Stimulated activated CD8-positive, alpha-beta memory T cell treated with anti-CD3 and anti-CD28 coated beads, Interleukin-2, amount 100 ng/mL, for 48 hours (primary cell): ENCODE measurements at regions not wholly inside any gene's neighbourhood (a gene's known extent, or its start where the extent isn't known, plus 50 kb on each side); places are given as distances from the start of the nearest gene placed in this dataset.
"Not testable (repeated sequence)": the region's sequence is repeated elsewhere in the genome, so short reads cannot be mapped to it uniquely, and the experiment has no call there.

ENCODE experiments used
- DNase-seq, 2 donors: peaks; one replicate each; pipeline ENCODE4 v3.0.0-alpha.2; 2020; ENCODE audit warnings: low read depth in 2 of 2

DNA sequence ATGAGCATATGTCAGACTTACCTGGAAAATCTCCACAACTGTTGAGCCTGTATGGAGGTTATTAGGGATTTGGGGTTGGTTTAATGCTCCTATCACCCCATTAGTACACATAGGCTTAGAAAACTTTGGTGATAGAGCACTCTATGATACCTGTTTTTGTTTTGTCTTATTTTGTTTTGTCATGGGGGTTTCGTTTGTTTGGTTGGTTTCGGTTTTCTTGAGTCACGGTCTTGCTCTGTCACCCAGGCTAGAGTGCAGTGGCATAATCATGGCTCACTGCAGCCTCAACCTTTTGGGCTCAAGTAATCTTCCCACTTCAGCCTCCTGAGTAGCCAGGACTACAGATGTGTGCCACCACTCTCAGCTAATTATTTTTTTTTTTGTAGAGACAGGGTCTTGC lies 70.0 kb downstream of the MZT1 start:
- no peak for DNase-seq

DNA sequence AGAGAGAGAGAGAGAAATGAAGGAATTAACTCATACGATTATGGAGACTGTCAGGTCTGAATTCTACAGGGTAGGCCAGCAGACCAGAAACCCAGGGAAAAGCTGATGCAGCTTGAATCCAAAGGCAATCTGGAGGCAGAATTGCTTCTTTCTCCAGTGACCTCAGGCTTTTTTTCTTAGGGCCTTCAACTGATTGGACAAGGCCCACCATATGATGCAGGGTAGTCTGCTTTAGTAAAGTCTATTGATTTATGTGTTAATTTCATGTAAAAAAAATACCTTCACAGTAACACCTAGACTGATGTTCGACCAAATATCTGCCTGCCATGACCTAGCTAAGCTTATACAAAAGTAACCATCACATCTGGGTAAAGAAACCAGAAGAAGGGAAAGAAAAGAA lies 71.1 kb downstream of the MZT1 start:
- no peak for DNase-seq

DNA sequence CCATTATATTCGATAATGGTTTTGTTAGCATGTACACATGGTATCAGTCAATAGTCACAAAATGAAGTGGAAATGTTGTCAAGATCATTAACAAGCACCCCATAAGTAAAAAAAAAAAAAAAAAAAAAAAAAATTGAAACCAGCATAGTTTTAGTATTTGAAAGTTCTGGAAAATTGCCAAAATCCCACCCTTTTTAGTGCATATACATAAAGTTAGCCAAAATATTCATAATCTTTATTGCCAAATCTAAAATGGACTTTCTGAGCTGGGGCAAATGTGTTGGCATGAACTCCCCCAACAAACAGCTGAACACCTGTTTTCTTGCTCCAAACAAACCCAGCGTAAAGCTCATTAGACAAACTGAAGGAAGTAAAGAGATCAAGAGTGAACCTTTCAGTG lies 73.9 kb downstream of the MZT1 start:
- no peak for DNase-seq

DNA sequence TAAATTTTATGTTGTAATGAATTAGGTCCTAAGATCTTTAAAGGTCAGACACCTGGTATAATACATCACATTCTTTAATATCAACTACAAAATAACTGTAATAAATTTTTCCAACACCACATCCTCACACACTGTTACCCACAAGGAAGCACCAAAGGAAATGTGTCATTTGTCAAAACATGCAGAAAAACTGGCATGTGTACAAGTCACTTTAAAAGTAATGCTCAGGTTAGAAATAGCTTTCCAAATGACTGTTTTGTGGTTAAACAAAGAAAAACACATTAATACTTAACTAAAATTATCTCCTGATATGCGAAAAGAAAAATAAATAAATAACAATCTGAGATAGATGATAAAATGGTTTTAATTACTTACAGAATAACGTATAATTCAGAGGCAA lies 74.7 kb downstream of the MZT1 start:
- no peak for DNase-seq

DNA sequence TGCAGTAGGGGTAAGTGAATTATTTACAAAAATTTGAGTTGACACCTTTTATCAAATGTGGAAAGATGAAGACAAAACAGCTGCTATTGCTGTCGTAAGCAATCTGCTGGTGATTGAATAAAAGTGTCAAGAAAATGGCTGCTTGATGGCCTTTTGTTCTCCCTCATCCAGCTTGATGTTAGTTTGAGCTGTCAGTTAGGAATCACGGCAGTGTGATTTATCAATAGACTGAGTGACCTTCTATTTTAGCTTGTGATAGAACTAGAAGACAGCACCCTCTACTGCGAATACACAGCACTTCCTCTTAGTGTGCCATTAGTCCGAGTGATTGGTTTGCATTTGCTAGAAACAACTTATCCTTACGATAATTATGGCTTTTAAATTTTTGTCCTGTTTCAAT lies 76.3 kb downstream of the MZT1 start:
- no peak for DNase-seq

DNA sequence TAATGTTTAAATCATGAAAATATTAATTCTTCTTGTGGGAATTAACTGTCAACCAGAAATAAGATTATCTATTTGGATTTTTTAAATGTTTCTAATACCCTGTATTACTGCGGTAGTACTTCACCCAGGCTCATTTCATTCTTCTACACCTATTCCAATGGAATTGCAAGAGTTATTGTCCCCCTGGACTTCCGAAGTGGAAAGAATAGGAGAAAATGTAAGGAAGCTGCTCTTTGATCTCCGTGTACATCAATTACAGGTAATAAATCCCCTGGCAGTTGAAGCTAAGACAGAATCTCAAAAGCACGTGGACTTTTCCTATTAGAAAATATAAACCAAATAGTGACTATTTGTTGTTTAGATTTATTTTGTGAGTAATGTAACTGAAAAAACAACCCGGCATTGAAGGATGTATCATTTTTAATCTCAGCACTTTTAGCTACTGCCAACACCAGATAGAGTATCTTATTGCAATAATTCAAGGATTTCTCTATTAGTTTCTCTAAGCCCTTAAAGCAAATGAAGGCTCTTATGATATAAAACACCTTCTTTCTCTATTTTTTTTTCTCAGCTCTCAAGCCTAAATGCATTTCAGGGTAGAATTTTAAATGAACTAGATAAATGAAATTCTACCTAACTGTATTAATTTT lies 77.3 kb downstream of the MZT1 start:
- no peak for DNase-seq

DNA sequence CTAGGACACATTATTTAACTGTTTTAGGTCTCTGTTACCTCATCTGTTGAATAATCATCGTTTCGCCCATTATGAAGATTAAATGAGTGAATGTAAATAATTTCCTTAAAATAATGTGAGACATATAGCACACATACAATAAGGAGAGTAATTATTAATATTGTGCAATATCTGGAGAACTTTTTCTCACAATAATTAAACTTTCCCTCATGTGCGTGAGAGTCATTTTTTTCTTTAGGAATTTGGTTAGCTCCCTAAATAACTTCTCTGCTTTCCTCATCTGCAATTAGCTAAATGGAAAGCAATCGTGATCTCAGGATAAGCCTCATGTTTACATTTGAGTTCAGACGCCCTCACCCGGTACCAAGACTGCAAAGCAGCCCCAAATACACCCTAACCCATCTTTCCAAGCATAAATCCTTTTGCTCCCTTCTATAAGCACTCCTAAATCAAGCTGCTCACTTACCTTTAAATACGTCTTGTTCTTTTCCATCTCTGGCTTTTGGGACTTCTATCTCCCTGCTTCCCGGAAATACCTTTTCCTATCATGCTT lies 78.8 kb downstream of the MZT1 start:
- DNase-seq = no peak

DNA sequence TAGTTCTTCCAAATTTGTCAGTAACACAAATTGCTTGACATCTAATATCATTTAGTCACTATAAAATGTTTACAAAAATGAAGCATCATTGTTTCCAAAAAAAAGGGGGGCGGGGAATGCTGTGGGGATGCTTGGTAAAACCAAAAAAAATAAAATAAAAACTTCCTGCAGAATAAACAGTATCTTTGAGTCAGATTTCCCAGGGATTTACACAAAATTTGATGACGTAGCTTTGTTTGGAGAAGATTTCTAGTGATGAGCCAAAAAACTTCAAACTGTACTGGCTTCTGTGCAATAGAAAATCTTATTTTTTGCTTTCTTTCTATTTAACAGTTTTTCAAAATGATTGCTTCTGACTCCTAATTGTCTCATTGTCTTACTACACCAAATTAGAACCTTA lies 80.0 kb downstream of the MZT1 start:
- DNase-seq = no peak

DNA sequence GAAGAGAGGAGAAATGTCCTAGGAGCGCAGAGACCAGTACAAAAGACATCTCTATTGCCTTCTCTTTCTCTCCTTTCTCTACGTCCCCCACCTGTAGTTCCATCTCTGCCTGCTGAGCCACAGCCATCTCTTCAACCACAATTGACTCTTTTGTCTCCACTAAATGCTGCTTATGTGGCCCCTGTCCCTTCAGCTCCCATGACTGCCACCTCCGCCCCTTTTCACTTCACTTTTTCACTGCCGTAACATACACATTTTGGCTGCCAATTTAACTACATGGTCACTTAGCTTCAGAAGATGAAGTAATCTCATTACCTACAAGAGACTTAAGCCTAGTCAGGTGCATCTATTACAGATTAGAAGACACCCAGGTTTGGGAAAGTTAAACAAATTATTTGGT lies 81.9 kb downstream of the MZT1 start:
- no peak for DNase-seq

DNA sequence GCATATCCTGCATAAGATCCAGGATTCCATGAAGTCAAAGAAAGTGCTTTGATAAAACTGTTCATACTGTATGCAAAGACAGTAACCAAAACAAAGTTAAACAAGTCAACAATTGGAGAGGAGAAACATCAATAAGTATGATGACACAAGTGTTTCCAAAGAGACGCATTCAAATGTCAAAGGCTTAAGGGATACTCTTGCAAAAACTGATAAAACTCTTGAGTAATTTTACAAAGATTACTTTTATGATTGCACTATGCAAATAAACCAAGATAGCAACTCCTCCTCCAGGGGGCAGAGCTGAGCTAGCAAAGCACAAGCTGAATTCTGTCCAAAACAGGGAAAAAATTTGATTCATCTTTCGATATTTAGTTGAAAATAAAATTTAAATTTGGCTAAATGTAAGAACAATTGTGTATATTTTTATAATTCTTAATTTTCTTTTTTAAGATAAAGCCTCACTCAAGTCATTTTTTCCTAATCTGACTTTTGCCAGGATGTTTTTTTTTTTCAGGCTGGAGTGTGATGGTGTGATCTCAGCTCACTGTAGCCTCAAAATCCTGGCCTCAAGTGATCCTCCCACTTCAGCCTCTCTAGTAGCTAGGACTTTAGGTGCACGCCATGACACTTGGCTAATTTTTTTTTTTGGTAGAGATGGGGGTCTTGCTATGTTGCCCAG lies 84.0 kb downstream of the MZT1 start:
- peak; percentile 36 to 40 for DNase-seq

DNA sequence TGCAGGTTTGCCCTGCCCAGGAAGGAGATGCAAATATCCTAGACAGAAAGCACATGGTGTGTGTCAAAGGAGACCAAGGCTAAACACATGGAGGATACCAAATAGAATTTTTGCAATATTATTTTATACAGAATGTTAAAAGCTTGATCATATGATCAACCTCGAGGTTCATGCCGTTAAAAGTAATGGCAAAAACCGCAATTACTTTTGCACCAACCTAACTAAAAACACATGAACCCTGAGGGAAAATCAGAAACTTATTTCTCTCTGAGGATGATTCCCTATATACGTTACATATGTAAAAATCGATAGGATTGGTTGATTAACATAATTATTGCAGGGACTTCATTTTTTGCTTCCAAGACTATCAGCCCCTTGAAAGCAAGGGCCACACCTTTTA lies 88.1 kb downstream of the MZT1 start:
- DNase-seq = no peak

DNA sequence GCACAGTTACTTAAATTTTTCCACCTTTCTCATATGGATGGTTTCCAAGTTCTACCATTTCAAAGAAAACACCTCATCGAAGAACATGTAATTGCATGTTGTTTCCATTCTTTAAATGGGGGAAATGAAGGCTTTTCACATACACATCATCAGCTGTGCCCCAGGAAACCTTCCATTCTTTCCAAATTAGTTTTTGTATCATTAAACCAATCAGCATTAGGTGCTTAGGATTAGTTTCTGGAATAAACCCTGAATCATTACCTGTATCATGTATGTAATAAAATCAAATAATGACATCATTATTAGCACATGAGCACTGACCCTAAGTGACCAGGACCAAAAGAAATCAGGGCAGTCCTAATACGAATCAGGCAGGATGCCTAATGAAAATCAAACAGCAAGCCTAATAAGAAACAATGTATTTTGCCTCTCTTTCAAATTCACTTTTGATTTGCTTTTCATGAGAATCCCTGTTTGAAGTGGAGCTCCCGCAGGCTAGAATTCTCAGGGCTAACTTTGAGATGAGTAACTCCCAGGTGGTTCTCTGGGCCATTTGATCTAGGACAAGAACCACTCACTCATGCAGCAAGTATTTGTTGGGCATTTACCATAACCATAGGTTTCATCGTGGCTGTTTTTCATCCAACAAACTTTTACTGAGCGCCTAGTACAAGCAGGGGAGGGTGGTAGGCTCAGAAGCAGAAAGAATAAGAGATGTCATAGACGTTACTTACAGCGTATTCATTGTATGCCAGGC lies 89.2 kb downstream of the MZT1 start:
- no peak for DNase-seq

DNA sequence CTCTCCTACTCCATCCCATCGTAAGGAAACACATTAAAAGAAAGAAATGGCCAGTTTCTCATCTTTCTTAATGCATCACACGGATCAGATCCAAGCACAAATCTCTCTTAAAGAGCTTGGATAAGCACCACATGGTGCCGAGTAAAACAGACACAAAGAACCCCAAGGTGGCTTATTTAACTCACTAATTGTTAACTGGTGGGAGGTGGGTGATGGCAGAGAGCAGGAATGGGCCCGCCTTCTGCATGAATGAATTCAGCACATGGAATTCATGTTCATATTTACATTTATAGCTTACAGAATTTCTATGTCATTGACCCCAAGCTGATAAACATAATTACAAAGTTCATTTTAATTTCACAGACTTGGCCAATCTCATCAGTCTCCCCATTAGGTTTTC lies 89.9 kb downstream of the MZT1 start:
- DNase-seq = no peak

DNA sequence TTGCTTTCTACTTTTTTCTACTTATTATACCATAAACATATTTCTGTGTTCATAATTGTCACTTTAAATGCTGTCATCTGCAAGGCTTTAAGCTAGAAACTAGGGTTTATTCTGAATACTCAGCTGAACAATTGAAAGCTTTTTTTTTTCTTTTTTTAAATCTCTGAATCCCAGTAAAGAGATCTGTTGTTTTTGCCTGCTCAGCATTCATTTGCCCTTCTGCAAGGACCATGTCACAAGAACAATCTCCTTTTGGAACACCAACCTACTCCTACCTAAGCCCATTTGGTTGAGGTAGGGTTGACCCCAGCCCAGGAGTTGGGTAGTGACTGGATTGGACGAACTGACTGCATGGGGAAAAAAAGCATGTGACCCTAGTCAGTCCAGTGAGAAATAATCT lies 92.6 kb downstream of the MZT1 start:
- DNase-seq = no peak

DNA sequence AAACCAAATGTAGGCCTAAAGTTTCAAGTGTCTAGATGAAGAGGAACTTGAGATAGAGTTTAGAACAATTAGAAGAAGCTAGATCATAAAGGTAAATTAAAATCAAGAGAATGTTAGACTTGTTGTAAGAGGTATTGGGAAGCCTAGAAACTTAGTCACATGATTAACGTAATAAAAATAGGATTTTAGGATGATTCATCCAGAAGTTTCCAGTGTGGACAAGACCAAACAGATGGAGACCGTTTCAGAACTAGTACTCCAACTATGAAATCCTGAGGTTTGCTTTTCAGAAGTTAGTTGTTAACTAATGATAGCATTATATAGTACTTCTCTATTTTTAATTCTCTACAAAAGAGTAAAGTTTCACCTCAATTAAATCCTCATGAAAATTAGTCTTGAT lies 104.9 kb downstream of the MZT1 start:
- no peak for DNase-seq

DNA sequence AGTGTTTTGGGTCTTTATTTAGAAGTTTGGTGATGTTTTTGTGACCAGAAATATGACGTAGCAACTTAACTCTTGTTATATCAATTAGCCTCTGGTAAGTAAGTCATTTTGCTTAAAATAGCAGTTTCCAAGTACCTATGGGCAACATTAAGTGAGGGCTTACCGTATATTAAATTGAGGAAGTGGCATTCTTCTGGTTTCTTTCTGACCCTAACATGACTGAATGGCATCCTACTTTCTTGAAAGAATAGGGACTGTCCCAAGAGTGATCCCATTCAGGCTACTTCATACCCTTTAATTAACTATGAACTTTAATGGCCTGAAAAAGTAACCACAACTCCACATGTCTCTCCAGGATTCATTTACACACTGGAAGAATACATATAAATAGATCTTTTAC lies 106.6 kb downstream of the MZT1 start:
- no peak for DNase-seq

DNA sequence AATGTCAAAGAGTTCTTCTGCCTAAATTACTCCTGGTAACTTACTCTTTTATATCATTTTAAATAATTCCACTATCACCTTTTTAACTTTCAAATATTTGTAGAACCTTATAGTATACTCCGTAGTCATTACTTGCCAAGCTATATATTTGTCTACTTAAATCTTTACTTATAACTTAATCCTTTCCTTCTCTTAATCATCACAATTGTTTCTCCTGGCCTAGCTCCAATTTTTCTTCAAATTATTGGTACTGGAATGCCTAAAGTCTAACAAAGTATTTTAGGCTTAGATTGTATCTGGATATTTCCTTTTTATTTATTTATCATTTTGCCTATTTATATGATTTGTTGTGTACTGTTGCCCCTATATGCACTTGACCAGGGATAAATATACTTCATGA lies 109.5 kb downstream of the MZT1 start:
- no peak for DNase-seq

DNA sequence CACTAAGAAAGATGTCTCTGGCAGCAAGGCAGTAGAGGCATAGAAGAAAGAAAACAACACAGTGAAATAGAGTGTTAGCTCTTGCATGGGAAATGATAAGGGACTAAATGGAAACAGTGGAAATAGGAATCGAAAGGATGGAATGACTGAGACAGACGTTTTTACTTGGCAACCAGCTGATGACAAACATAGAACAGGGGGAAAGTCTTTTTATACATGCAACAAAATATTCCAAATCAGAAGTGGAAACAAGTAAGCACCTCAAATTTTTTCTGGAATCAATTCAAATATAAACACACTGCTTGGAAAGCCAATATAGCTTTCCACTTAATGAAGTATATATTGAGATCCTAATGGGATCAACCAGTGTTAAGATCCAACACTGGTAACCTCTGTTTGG lies 110.2 kb downstream of the MZT1 start:
- no peak for DNase-seq

DNA sequence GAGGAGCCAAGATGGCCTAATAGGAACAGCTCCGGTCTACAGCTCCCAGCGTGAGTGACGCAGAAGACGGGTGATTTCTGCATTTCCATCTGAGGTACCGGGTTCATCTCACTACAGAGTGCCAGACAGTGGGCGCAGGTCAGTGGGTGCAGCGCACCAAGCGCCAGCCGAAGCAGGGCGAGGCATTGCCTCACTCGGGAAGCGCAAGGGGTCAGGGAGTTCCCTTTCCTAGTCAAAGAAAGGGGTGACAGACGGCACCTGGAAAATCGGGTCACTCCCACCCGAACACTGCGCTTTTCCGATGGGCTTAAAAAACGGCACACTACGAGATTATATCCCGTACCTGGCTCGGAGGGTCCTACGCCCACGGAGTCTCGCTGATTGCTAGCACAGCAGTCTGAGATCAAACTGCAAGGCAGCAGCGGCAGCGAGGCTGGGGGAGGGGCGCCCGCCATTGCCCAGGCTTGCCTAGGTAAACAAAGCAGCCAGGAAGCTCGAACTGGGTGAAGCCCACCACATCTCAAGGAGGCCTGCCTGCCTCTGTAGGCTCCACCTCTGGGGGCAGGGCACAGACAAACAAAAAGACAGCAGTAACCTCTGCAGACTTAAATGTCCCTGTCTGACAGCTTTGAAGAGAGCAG lies 117.1 kb downstream of the MZT1 start:
- not testable (repeated sequence) for DNase-seq

DNA sequence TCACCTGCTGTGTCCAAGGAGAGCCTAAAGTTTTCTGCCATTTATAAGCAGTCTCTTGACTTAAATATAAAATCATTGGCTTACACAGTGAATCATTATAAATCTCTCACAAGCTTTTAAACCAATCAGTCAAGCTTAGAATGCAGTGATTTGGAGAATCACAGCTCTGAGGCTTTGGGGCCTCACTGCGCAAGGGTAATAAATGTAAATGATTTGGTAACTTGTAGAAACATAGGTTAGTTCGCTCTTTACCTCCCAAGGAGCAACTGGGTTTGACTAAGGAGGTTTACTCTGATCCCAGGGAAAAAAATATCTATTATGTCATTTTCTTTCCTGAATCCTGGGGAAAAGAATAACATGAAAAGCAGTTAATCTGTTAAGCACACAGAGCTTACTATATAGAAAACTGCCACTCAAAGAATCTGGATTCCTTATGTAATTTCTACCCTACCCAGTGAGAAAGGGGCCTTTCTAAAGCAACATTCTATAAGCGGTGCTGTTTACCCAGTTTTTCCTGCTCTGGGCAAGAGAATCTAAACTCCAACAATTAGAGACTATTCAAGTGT lies 128.2 kb downstream of the MZT1 start:
- no peak for DNase-seq

DNA sequence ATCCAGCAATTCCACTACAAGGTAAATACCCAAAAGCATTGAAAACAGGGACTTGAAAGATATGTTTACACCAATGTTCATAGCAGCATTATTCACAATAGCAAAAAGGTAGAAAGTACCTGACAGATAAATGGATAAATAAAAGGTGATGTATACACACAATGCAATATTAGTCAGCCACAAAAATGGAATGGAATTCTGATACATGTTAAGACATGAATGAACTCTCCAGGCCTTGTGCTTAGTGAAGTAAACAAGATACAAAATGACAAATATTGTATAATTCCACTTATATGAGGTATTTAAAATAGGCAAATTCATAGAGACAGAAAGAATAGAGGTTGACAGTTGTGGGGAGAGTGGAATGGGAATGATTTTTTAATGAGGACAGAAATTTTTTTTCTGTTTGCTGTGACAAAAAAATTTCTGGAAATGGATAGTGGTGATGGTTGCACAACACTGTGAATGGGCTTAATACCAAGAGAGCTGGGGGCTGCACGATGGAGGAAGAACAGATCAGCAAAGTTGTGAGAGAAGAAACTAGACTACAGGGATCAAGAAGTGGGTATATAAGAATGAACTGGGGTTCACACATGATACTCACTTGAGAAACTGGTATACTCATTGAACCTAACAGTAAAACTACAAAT lies 137.2 kb downstream of the MZT1 start:
- no peak for DNase-seq

DNA sequence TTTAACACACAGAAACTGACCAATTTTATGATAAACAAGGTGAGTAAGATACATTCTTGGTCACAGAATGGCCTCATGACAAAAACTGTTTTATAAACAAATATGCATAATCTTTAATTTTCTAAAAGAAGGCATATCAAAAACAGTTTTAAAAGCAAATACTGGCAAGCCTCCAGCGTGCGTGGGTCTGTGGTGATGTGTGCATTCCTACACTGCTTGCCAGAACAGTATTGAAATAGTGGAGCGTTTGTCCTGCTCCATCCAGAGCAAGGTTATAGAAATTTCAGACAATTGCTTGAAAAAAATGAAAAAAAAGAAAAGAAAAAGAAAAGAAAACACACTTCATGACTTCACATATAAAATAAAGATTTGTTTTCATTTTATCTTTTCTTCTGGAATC lies 140.9 kb downstream of the MZT1 start:
- DNase-seq = no peak
